Endothelial cell of umbilical vein (primary cell): ENCODE measurements at regions not wholly inside any gene's neighbourhood (a gene's known extent, or its start where the extent isn't known, plus 50 kb on each side); places are given as distances from the start of the nearest gene placed in this dataset.

Experiments used
- BruUV-seq: library from RNA; stranded (reverse); fragments of 400-500 nt; replicated peaks from 2 replicates; lab custom pipeline; 2021; lab: Mats Ljungman, UMichigan
- CTCF ChIA-PET: fragments of 300-600, 350-600 bp; sonication (Branson Sonifier 250); formaldehyde crosslinking; loops from one replicate; lab custom pipeline; 2021; ENCODE audit warnings: antibody characterized with exemption, inconsistent platforms; lab: Charles Lee
- POLR2A ChIA-PET: fragments of 300-600, 350-600 bp; sonication (Branson Sonifier 250); formaldehyde crosslinking; loops from one replicate; lab custom pipeline; 2021; ENCODE audit warnings: antibody characterized with exemption, inconsistent platforms; lab: Charles Lee
- DNase-seq: peaks from one replicate; pipeline ENCODE4 v3.0.0-alpha.2; 2011; ENCODE audit warnings: low read depth, low spot score
- FAIRE-seq: peaks from 2 replicates; lab custom pipeline; 2011; peaks lifted over from hg19 to GRCh38; lab: Jason Lieb, UNC
- H2AFZ ChIP-seq: 2 replicates; pipeline ENCODE4 v1.6.0; 2012; ENCODE audit warnings: low read depth, low read length, control low read depth, inconsistent platforms
- H3K27ac ChIP-seq: 2 replicates; pipeline ENCODE4 v1.5.1; 2011; ENCODE audit warnings: low read depth, mild to moderate bottlenecking, control low read depth, low read length, moderate library complexity; ENCODE audit not compliant: insufficient read depth
- H3K27me3 ChIP-seq, 2 experiments: 2 replicates each; pipeline versions ENCODE4 v1.6.0 to v1.6.1; 2011; ENCODE audit warnings: low read length in 2 of 2, mixed read lengths in 1 of 2; ENCODE audit not compliant: control insufficient read depth in 2 of 2, insufficient read depth in 2 of 2
- H3K36me3 ChIP-seq, 2 experiments: 2 replicates in 1 of 2; 3 replicates in 1 of 2; pipeline ENCODE4 v1.5.1; 2011; ENCODE audit warnings: low read length in 2 of 2, mild to moderate bottlenecking in 1 of 2, moderate library complexity in 1 of 2; ENCODE audit not compliant: control insufficient read depth in 2 of 2, insufficient read depth in 2 of 2; ENCODE audit errors: extremely low read depth in 1 of 2
- H3K4me1 ChIP-seq: 3 replicates; pipeline ENCODE4 v1.5.1; 2011; ENCODE audit warnings: mild to moderate bottlenecking, low read length; ENCODE audit not compliant: control insufficient read depth, insufficient read depth; ENCODE audit errors: extremely low read depth
- H3K4me2 ChIP-seq: 2 replicates; pipeline ENCODE4 v1.6.1; 2011; ENCODE audit warnings: low read length, control low read depth, mixed read lengths; ENCODE audit not compliant: insufficient read depth
- H3K4me3 ChIP-seq, 3 experiments: fragments of 200-600 bp in 1 of 3; sonication (generic), shearing (Covaris generic) in 1 of 3; replicated peaks in 1 of 3; 2 replicates each; pipeline ENCODE4 v1.5.1; 2011 to 2016; ENCODE audit warnings: control low read depth in 3 of 3, low read length in 3 of 3, mild to moderate bottlenecking in 2 of 3, inconsistent platforms in 1 of 3, low read depth in 1 of 3, moderate library complexity in 1 of 3; ENCODE audit not compliant: insufficient read depth in 1 of 3
- H3K79me2 ChIP-seq: 2 replicates; pipeline ENCODE4 v1.6.0; 2012; ENCODE audit warnings: low read length, inconsistent platforms; ENCODE audit not compliant: control insufficient read depth, insufficient read depth
- H3K9ac ChIP-seq: replicated peaks from 2 replicates; pipeline ENCODE3; 2011; ENCODE audit warnings: low read length, control low read depth; ENCODE audit not compliant: insufficient read depth; ENCODE audit errors: extremely low read depth
- H3K9me1 ChIP-seq: replicated peaks from 3 replicates; pipeline ENCODE4 v1.6.0; 2011; ENCODE audit warnings: mild to moderate bottlenecking, low read length; ENCODE audit not compliant: control insufficient read depth, insufficient read depth; ENCODE audit errors: extremely low read depth
- H3K9me3 ChIP-seq: replicated peaks from 2 replicates; pipeline ENCODE4 v1.5.1; 2012; ENCODE audit warnings: low read length, inconsistent platforms; ENCODE audit not compliant: control insufficient read depth, insufficient read depth
- H4K20me1 ChIP-seq: replicated peaks from 2 replicates; pipeline ENCODE3; 2011; ENCODE audit warnings: mild to moderate bottlenecking, low read length; ENCODE audit not compliant: control insufficient read depth, insufficient read depth; ENCODE audit errors: extremely low read depth
- CTCF ChIP-seq, 2 donors: IDR thresholded peaks; 1 replicate in 1 of 2; 2 replicates in 1 of 2; pipeline ENCODE4 v1.5.1; 2011; ENCODE audit warnings: low read length in 2 of 2, mild to moderate bottlenecking in 2 of 2, moderate library complexity in 2 of 2, control low read depth in 1 of 2, inconsistent platforms in 1 of 2, low read depth in 1 of 2; ENCODE audit not compliant: insufficient read depth in 1 of 2; ENCODE audit errors: extremely low read depth in 1 of 2
- EZH2 ChIP-seq: IDR thresholded peaks from 2 replicates; pipeline ENCODE4 v1.6.1; 2012; ENCODE audit warnings: borderline replicate concordance, low read depth, mild to moderate bottlenecking, moderate library complexity, low read length, inconsistent platforms; ENCODE audit not compliant: severe bottlenecking
- FOS ChIP-seq: IDR thresholded peaks from 2 replicates; pipeline ENCODE4 v1.6.1; 2011; ENCODE audit warnings: mild to moderate bottlenecking, low read length, moderate library complexity, borderline replicate concordance; ENCODE audit not compliant: insufficient read depth
- GATA2 ChIP-seq: IDR thresholded peaks from 2 replicates; pipeline ENCODE4 v1.7.0; 2011; ENCODE audit warnings: low read depth, mild to moderate bottlenecking, moderate library complexity, mixed read lengths, low read length; ENCODE audit not compliant: insufficient read length, insufficient read depth
- JUN ChIP-seq: IDR thresholded peaks from 2 replicates; pipeline ENCODE4 v1.6.1; 2011; ENCODE audit warnings: borderline replicate concordance, low read depth; ENCODE audit not compliant: insufficient read length, insufficient read depth
- MAX ChIP-seq: IDR thresholded peaks from 2 replicates; pipeline ENCODE4 v1.6.1; 2011; ENCODE audit not compliant: insufficient read depth, insufficient read length
- MYC ChIP-seq: IDR thresholded peaks from one replicate; pipeline ENCODE4 v1.6.1; 2011; ENCODE audit warnings: mild to moderate bottlenecking, low read depth, low read length
- POLR2A ChIP-seq: IDR thresholded peaks from 2 replicates; pipeline ENCODE4 v1.6.1; 2012; ENCODE audit warnings: low read depth, mild to moderate bottlenecking, control low read depth, low read length
- POLR2AphosphoS5 ChIP-seq: IDR thresholded peaks from 2 replicates; pipeline ENCODE4 v1.6.1; 2012; ENCODE audit warnings: low read depth, mild to moderate bottlenecking, control low read depth, low read length, moderate library complexity; ENCODE audit not compliant: insufficient read depth
- dilution Hi-C: fragments of 300-500 bp; cut with MboI; formaldehyde crosslinking; loops from one replicate; pipeline ENCODE4 v1.15.0; 2019; ENCODE audit warnings: low sequenced_read_pairs; ENCODE audit not compliant: extremely low pct_ligation_motif_present
- intact Hi-C: fragments of 100-400 bp; cut with micrococcal nuclease; formaldehyde crosslinking; loops from one replicate; pipeline ENCODE4 v1.10.0; 2022

GRCh38 chr17:77753246-77753645 lies 205.3 kb upstream of the TNRC6C start:
- DNase-seq (no peak), FAIRE-seq (no peak)
- Histone ChIP-seq H3K79me2 (no peaks in the 10 kb centered on the region), H3K9me3 (no peaks in the 10 kb centered on the region), H3K4me3 (no peak overlapping the region), H4K20me1 (no peaks in the 10 kb centered on the region), H3K4me1 (no peaks in the 10 kb centered on the region), H3K9ac (no peak overlapping the region), H3K36me3 (no peaks in the 10 kb centered on the region), H2AFZ (no peak overlapping the region), H3K27me3 (no peaks in the 10 kb centered on the region), H3K27ac (no peak overlapping the region), H3K4me2 (no peak overlapping the region), H3K9me1 (no peaks in the 10 kb centered on the region)
- dilution Hi-C loops: no loop called here
- CTCF ChIA-PET: interaction anchor here (1.2 kb wide), 1 partner anchor 260 kb away, joined by 3 read pairs; no protein-coding TSS in a partner anchor
- POLR2A ChIA-PET: no interaction called here
- intact Hi-C loops: no loop called here
- TF ChIP-seq JUN (no peak), MAX (no peak), POLR2A (no peak), GATA2 (no peak), FOS (no peak), POLR2AphosphoS5 (no peak), MYC (no peak), CTCF (IDR thresholded peaks at IDR 0.05; ENCODE audit: extremely low read depth in 1 of 2, insufficient read depth in 1 of 2, low read depth in 1 of 2, low read length in 2 of 2) (no peak), EZH2 (no peak)
- BruUV-seq: no TSS peak
